Common myeloid progenitor, CD34-positive (primary cell): ENCODE measurements at regions not wholly inside any gene's neighbourhood (a gene's known extent, or its start where the extent isn't known, plus 50 kb on each side); places are given as distances from the start of the nearest gene placed in this dataset.

Experiments used
- CTCF ChIA-PET: fragments of 350-600 bp; sonication (Branson Sonifier 250); formaldehyde crosslinking; loops from one replicate; lab custom pipeline; 2021; ENCODE audit warnings: antibody characterized with exemption; lab: Charles Lee
- POLR2A ChIA-PET: fragments of 350-600 bp; sonication (Branson Sonifier 250); formaldehyde crosslinking; loops from one replicate; lab custom pipeline; 2021; ENCODE audit warnings: antibody characterized with exemption; lab: Charles Lee
- DNase-seq, 3 donors: peaks; one replicate each; pipeline versions ENCODE4 v3.0.0 to v3.0.0-alpha.2; 2013
- H3K27ac ChIP-seq, 2 experiments: 1 replicate in 1 of 2; 2 replicates in 1 of 2; pipeline ENCODE4 v1.7.0; 2013; ENCODE audit warnings: inconsistent platforms in 2 of 2, low read length in 2 of 2, mild to moderate bottlenecking in 2 of 2, low read depth in 1 of 2, moderate library complexity in 1 of 2; ENCODE audit not compliant: severe bottlenecking in 2 of 2, insufficient read depth in 1 of 2, poor library complexity in 1 of 2
- H3K27me3 ChIP-seq, 5 experiments: replicated peaks in 2 of 5; 1 replicate in 3 of 5; 2 replicates in 2 of 5; pipeline versions ENCODE4 v1.6.1 to v1.7.0; 2013; ENCODE audit warnings: low read length in 4 of 5, mild to moderate bottlenecking in 2 of 5, moderate library complexity in 2 of 5, inconsistent platforms in 1 of 5; ENCODE audit not compliant: insufficient read depth in 5 of 5, control insufficient read depth in 4 of 5
- H3K36me3 ChIP-seq, 4 experiments: 1 replicate in 2 of 4; 2 replicates in 2 of 4; pipeline versions ENCODE4 v1.6.1 to v1.7.0; 2013; ENCODE audit warnings: low read length in 3 of 4, control low read depth in 1 of 4, mild to moderate bottlenecking in 1 of 4; ENCODE audit not compliant: control insufficient read depth in 4 of 4, insufficient read depth in 4 of 4
- H3K4me1 ChIP-seq, 4 experiments: 1 replicate in 3 of 4; 2 replicates in 1 of 4; pipeline versions ENCODE4 v1.6.1 to v1.7.1; 2013; ENCODE audit warnings: low read length in 3 of 4, mild to moderate bottlenecking in 3 of 4, control low read depth in 1 of 4, inconsistent platforms in 1 of 4, moderate library complexity in 1 of 4; ENCODE audit not compliant: control insufficient read depth in 4 of 4, insufficient read depth in 4 of 4; ENCODE audit errors: control extremely low read depth in 1 of 4
- H3K4me3 ChIP-seq, 7 experiments: 1 replicate in 4 of 7; 2 replicates in 3 of 7; pipeline versions ENCODE4 v1.5.1 to v1.7.0; 2013; ENCODE audit warnings: mild to moderate bottlenecking in 7 of 7, low read length in 6 of 7, moderate library complexity in 6 of 7, inconsistent platforms in 2 of 7, low read depth in 2 of 7, control low read depth in 1 of 7; ENCODE audit not compliant: insufficient read depth in 4 of 7, control insufficient read depth in 1 of 7; ENCODE audit errors: extremely low read depth in 1 of 7
- H3K9me3 ChIP-seq, 5 experiments: 1 replicate in 4 of 5; 2 replicates in 1 of 5; pipeline versions ENCODE4 v1.6.1 to v1.7.1; 2013; ENCODE audit warnings: low read length in 4 of 5, mild to moderate bottlenecking in 2 of 5, inconsistent platforms in 1 of 5, low read depth in 1 of 5, moderate library complexity in 1 of 5; ENCODE audit not compliant: control insufficient read depth in 4 of 5, insufficient read depth in 2 of 5; ENCODE audit errors: control extremely low read depth in 1 of 5
- WGBS: methylation state at CpG from one replicate; pipeline ENCODE4 v1.1.5; 2013; ENCODE audit not compliant: insufficient coverage; 5-methylcytosine and 5-hydroxymethylcytosine counted together

DNA sequence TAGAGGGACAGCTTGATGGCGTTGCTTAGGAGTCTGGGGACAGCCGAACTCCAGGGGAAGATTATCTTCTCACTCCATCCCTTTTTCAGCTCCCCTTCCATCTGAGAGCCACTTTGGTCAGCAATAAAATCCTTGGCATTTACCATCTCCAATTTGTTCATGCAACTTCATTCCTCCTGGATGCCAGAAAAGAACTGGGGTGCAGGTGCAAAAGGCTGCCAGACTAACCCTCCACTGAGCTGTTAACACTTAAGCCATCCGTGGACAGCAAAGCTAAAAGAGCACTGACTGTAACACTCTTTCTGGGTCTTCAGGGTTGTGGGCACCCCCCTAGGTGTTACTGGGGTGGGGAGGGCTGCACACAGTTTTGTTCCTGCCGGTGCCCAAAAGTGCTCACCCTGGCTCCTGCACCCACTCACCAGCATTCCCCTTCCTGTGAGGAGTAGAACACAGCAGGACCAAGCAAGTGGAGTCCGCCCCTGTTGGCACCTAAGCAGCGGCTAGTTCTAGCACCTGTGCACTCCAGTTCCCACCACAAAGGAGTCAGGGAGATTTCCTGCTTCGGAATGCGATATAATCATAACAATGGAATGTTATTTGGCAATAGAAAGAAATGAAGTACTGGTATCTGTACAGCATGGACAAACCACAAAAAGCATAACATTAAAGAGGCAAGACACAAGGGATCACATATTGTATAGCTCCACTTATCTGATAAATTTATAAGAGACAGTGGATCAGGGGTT, 95.1 kb downstream of the NPY start:
- H3K36me3 ChIP-seq, result no peaks in the 10 kb centered on the region

DNA sequence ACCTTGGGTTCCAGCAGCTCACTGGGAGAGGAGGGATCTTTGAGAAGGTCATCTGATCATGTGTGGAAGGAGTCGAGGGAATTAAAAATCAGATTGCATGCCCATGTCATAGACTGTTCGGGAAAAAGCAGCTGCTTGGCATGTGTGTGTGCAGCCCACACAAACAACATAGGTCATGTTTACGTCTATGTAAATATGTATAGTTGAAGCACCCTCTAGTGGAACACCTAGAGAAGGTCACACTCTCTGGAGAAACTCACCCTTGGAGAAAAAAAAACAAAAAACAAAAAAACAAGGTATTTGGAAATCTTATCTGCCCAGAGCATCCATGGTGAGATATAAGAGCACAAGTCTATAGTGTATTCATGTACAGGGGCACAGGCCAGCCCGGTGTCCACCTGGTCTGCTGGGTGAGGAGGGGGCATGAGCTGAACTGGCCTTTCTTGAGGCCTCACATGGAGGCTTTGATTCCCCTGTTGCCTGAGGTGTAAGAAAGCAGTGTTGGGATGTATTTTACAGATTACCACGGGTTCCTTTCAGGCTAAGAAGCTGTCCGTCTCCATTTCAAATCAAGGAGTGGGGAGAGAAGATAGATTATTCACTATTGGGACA, 98.0 kb downstream of the NPY start:
- Histone ChIP-seq H3K27ac (no peak overlapping the region), H3K4me3 (no peak overlapping the region), H3K9me3 (peaks cover 0 to 4% (median 0%) of the 10 kb centered on the region in 5 experiments), H3K4me1 (no peaks in the 10 kb centered on the region), H3K27me3 (peaks cover 0 to 1% (median 0%) of the 10 kb centered on the region in 5 experiments), H3K36me3 (no peaks in the 10 kb centered on the region)
- POLR2A ChIA-PET, result no interaction called here
- DNase-seq, result peak; percentile 12 to 46 (median 40)
- no CpG with 5 or more reads among the region's 6 CpGs for WGBS
- CTCF ChIA-PET, result interaction anchor here (0.8 to 2.2 kb wide), 9 partner anchors 10 to 515 kb away, joined by 3 to 21 read pairs (median 5); no protein-coding TSS in a partner anchor

More for the DNA sequence above, 95.1 kb downstream of the NPY start:
- H3K4me1 ChIP-seq, result no peaks in the 10 kb centered on the region
- 100% methylated on average over 4 of the region's 8 CpGs for WGBS
- H3K4me3 ChIP-seq, result no peak overlapping the region
- CTCF ChIA-PET, result interaction anchor here (1.8 kb wide), 1 partner anchor 516 kb away, joined by 4 read pairs; no protein-coding TSS in a partner anchor
- no peak overlapping the region for H3K27ac ChIP-seq
- no peak for DNase-seq
- POLR2A ChIA-PET, result no interaction called here
- peaks cover 0 to 1% (median 0%) of the 10 kb centered on the region in 5 experiments for H3K27me3 ChIP-seq
- peaks cover 0 to 4% (median 0%) of the 10 kb centered on the region in 5 experiments for H3K9me3 ChIP-seq

DNA sequence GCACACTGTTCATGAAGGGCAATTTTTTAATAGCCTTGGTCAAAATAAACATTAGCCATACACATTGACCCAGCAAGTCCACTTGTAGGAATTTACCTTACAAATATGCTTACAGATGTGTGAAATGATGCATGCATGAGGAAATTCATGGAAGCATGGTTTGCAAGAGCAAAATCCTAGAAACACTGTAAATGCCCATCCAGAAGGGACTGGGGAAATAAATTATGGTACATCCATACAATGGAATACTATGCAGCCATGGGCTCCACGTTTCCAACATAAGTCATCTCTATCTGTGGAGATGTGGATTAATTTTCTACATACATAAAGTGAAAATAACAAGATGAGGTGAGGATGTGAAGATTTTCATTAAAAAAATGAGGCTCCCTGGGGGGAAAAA, 99.1 kb downstream of the NPY start:
- Histone ChIP-seq H3K27ac (no peak overlapping the region), H3K4me1 (no peaks in the 10 kb centered on the region), H3K27me3 (peaks cover 0 to 1% (median 0%) of the 10 kb centered on the region in 5 experiments), H3K9me3 (peaks cover 0 to 4% (median 0%) of the 10 kb centered on the region in 5 experiments), H3K4me3 (no peak overlapping the region), H3K36me3 (no peaks in the 10 kb centered on the region)
- CTCF ChIA-PET, result no interaction called here
- no peak for DNase-seq
- POLR2A ChIA-PET, result no interaction called here
- WGBS, result no CpG with 5 or more reads among the region's 1 CpG

DNA sequence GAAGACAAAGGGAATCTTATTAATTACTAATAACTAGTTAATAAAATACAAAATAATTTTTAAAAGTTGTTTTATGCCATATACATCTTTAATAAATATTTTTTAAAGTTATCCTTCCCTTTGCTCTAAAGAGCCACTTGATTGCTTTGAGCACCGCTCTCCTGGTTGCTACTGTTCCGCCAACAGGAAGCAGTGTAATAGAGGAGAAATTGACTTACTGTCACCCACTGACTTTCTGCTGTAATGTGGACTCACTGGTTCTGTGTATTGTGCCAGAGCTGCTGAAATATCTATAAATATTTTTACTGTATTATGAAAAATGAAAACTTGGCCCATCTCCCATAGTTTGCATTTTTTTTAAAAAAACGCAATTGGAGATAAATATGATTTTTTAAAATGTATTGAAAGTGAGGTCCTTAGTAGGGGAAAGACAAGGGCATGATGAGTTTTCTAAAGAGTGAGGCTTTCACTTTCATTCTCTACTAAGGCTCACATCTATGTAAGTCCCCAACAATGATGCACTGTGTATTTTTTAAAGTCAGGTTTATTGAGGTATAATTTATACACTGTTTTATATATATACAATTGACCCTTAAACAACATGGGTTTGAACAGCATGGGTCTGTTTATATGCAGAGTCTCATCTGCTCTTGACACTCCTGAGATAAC, 100.5 kb downstream of the NPY start:
- no peaks in the 10 kb centered on the region for H3K4me1 ChIP-seq
- peaks cover 0 to 4% (median 0%) of the 10 kb centered on the region in 5 experiments for H3K9me3 ChIP-seq
- POLR2A ChIA-PET, result no interaction called here
- H3K4me3 ChIP-seq, result no peak overlapping the region
- WGBS, result no CpG with 5 or more reads among the region's 3 CpGs
- DNase-seq, result peak in 2 of 3 donors; percentile 22 to 31
- CTCF ChIA-PET, result interaction anchor here (1.0 to 1.3 kb wide), 2 partner anchors 21 to 27 kb away, joined by 3 read pairs; no protein-coding TSS in a partner anchor
- no peak overlapping the region for H3K27ac ChIP-seq
- H3K36me3 ChIP-seq, result no peaks in the 10 kb centered on the region
- no peaks in the 10 kb centered on the region for H3K27me3 ChIP-seq

DNA sequence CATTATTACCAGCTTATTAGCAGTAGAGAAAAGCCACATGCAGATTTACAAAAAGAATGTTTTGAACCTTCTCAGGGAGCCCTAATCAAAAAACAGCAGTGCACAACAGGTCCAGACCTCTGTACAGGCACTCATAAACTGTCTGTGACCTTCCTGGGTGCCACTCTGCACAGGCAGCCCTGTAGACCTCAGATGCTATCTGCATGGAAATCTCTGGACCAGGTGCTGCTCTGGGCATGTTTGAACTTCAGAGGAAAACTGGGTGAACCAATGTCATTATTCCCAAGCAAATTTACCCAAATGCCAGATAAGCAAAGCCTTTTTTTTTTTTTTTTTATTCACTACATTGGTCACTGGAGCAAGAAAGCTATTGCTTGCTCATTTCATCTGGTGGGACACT, 104.2 kb downstream of the NPY start:
- H3K36me3 ChIP-seq, result no peaks in the 10 kb centered on the region
- H3K27me3 ChIP-seq, result no peaks in the 10 kb centered on the region
- H3K9me3 ChIP-seq, result peaks cover 0 to 1% (median 0%) of the 10 kb centered on the region in 5 experiments
- CTCF ChIA-PET, result no interaction called here
- H3K4me3 ChIP-seq, result no peak overlapping the region
- no peak for DNase-seq
- POLR2A ChIA-PET, result no interaction called here
- H3K27ac ChIP-seq, result no peak overlapping the region
- no peaks in the 10 kb centered on the region for H3K4me1 ChIP-seq

DNA sequence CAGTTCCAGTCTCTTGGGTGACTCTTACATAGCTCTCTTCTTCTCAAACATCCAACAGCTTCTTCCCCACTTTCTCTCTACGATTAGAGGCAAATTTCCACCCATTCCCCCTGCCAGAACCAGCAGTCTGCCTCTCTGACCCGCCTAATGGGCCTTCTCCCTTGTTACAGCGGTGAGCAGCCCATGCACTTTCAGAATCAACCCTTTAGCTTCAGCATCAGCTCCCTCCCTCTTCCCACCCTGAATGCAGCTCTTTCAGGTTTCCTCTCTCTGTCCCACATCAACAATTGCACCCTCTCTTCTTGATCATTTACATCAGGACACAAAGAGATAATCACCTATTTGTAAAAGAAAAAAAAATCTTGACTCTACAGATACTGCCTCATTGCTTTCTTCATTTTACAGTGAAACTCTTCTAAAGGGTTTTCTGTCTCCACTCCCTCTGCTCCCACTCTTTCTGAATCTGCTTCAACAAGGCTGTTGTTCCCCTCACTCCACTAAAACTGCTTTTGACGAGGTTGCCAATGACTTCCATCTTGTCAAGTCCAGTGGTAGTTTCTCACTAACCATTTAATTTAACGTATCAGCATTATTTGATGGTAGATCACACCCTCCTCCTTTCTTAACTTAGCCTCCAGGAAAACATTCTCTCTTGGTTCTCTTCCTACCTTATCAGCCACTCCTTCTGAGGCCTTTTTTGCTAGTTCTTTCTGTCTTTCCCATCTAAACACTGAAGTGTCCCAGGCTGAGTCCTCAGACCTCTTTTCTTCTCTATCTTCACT, 106.6 kb downstream of the NPY start:
- H3K27me3 ChIP-seq, result no peaks in the 10 kb centered on the region
- WGBS, result 98% methylated on average over 5 of the region's 5 CpGs
- no peak overlapping the region for H3K4me3 ChIP-seq
- ChIA-PET POLR2A (no interaction called here), CTCF (interaction anchor here (0.7 to 1.3 kb wide), 2 partner anchors 13 to 275 kb away, joined by 3 read pairs; no protein-coding TSS in a partner anchor)
- no peaks in the 10 kb centered on the region for H3K36me3 ChIP-seq
- DNase-seq, result no peak
- no peaks in the 10 kb centered on the region for H3K9me3 ChIP-seq
- H3K4me1 ChIP-seq, result no peaks in the 10 kb centered on the region
- no peak overlapping the region for H3K27ac ChIP-seq
